CD4-positive, alpha-beta T cell (primary cell): ENCODE measurements at regions not wholly inside any gene's neighbourhood (a gene's known extent, or its start where the extent isn't known, plus 50 kb on each side); places are given as distances from the start of the nearest gene placed in this dataset.

Experiments used
- ATAC-seq: fragments of 200-7000 bp; cut with Tn5 transposase; one replicate; pipeline ENCODE4 v1.10.0; 2022; ENCODE audit warnings: mild to moderate bottlenecking; ENCODE audit not compliant: poor library complexity
- CTCF ChIA-PET: fragments of 350-600 bp; sonication (Branson Sonifier 250); formaldehyde crosslinking; loops from one replicate; lab custom pipeline; 2021; ENCODE audit warnings: antibody characterized with exemption, inconsistent platforms; lab: Charles Lee
- POLR2A ChIA-PET: fragments of 350-600 bp; sonication (Branson Sonifier 250); formaldehyde crosslinking; loops from one replicate; lab custom pipeline; 2021; ENCODE audit warnings: antibody characterized with exemption, inconsistent platforms; lab: Charles Lee
- DNase-seq, 14 experiments: peaks; one replicate each; pipeline ENCODE4 v3.0.0-alpha.2; 2013 to 2020; ENCODE audit warnings: mixed read lengths in 2 of 14
- H3K27ac ChIP-seq, 2 donors: one replicate each; pipeline versions ENCODE4 v1.5.1 to v1.7.0; 2013; ENCODE audit warnings: low read length in 2 of 2, low read depth in 1 of 2, mild to moderate bottlenecking in 1 of 2
- H3K27me3 ChIP-seq, 2 experiments: 1 replicate in 1 of 2; 2 replicates in 1 of 2; pipeline versions ENCODE4 v1.6.1 to v1.7.0; 2013; ENCODE audit warnings: low read length in 2 of 2, control low read depth in 1 of 2, mild to moderate bottlenecking in 1 of 2, moderate library complexity in 1 of 2; ENCODE audit not compliant: insufficient read depth in 2 of 2, control insufficient read depth in 1 of 2
- H3K36me3 ChIP-seq: one replicate; pipeline ENCODE4 v1.6.1; 2013; ENCODE audit warnings: low read length, control low read depth; ENCODE audit not compliant: insufficient read depth
- H3K4me1 ChIP-seq: one replicate; pipeline ENCODE4 v1.6.1; 2013; ENCODE audit warnings: low read length, control low read depth; ENCODE audit not compliant: insufficient read depth
- H3K4me3 ChIP-seq: one replicate; pipeline ENCODE4 v1.5.1; 2013; ENCODE audit warnings: mild to moderate bottlenecking, low read length, moderate library complexity
- H3K9me3 ChIP-seq, 2 experiments: 1 replicate in 1 of 2; 2 replicates in 1 of 2; pipeline versions ENCODE4 v1.6.1 to v1.7.0; 2013; ENCODE audit warnings: low read length in 2 of 2, mild to moderate bottlenecking in 2 of 2, control low read depth in 1 of 2, moderate library complexity in 1 of 2; ENCODE audit not compliant: control insufficient read depth in 1 of 2, insufficient read depth in 1 of 2
- H3K27ac Mint-ChIP-seq: one replicate; pipeline ENCODE4 v1.8.0; 2020; ENCODE audit warnings: mixed read lengths
- H3K27me3 Mint-ChIP-seq: one replicate; pipeline ENCODE4 v1.8.0; 2021; ENCODE audit warnings: mixed read lengths
- H3K36me3 Mint-ChIP-seq: one replicate; pipeline ENCODE4 v1.8.0; 2021; ENCODE audit warnings: low read depth, mixed read lengths
- H3K4me1 Mint-ChIP-seq: one replicate; pipeline ENCODE4 v1.8.0; 2021; ENCODE audit warnings: low read depth, mixed read lengths
- H3K4me3 Mint-ChIP-seq: one replicate; pipeline ENCODE4 v1.8.0; 2020; ENCODE audit warnings: mild to moderate bottlenecking, mixed read lengths
- H3K9me3 Mint-ChIP-seq: one replicate; pipeline ENCODE4 v1.8.0; 2020; ENCODE audit warnings: mixed read lengths
- CTCF ChIP-seq: fragments of 200-600 bp; IDR thresholded peaks from one replicate; pipeline ENCODE4 v1.8.0; 2022; ENCODE audit warnings: antibody characterized with exemption, mild to moderate bottlenecking
- intact Hi-C, 2 experiments: fragments of 100-400 bp; cut with DNase I in 1 of 2; cut with micrococcal nuclease in 1 of 2; formaldehyde crosslinking; loops; one replicate each; pipeline versions ENCODE4 v1.15.1 to v1.9.0; 2023 to 2025; cut with DNase I, micrococcal nuclease

- no peaks in the 10 kb centered on the region for H3K27me3 Mint-ChIP-seq
- no peak overlapping the region for H3K4me3 Mint-ChIP-seq
- Histone ChIP-seq H3K27ac (no peak overlapping the region), H3K9me3 (no peaks in the 10 kb centered on the region), H3K27me3 (no peaks in the 10 kb centered on the region), H3K4me3 (no peak overlapping the region), H3K36me3 (no peaks in the 10 kb centered on the region), H3K4me1 (no peaks in the 10 kb centered on the region)
- TF ChIP-seq CTCF, result no peak
- ATAC-seq, result no peak
- no peak overlapping the region for H3K27ac Mint-ChIP-seq
- no peak for DNase-seq
- H3K9me3 Mint-ChIP-seq, result no peaks in the 10 kb centered on the region
- no peaks in the 10 kb centered on the region for H3K36me3 Mint-ChIP-seq
- H3K4me1 Mint-ChIP-seq, result no peaks in the 10 kb centered on the region
- ChIA-PET POLR2A (no interaction called here), CTCF (no interaction called here)
- intact Hi-C loops, result no loop called here
Measured at GRCh38 chr6:74319292-74319691, 623.3 kb downstream of the CD109 start.

GRCh38 chr6:74318738-74319137 lies 622.7 kb downstream of the CD109 start:
- H3K9me3 Mint-ChIP-seq, result no peaks in the 10 kb centered on the region
- Histone ChIP-seq H3K36me3 (no peaks in the 10 kb centered on the region), H3K27me3 (no peaks in the 10 kb centered on the region), H3K4me3 (no peak overlapping the region), H3K9me3 (no peaks in the 10 kb centered on the region), H3K4me1 (no peaks in the 10 kb centered on the region), H3K27ac (no peak overlapping the region)
- H3K4me1 Mint-ChIP-seq, result no peaks in the 10 kb centered on the region
- no peaks in the 10 kb centered on the region for H3K36me3 Mint-ChIP-seq
- ATAC-seq (no peak), DNase-seq (no peak)
- intact Hi-C loops, result no loop called here
- ChIA-PET POLR2A (no interaction called here), CTCF (no interaction called here)
- H3K4me3 Mint-ChIP-seq, result no peak overlapping the region
- no peak for TF ChIP-seq CTCF
- H3K27me3 Mint-ChIP-seq, result no peaks in the 10 kb centered on the region
- H3K27ac Mint-ChIP-seq, result no peak overlapping the region

- no peak overlapping the region for H3K4me3 Mint-ChIP-seq
- ChIA-PET CTCF (no interaction called here), POLR2A (no interaction called here)
- Histone ChIP-seq H3K9me3 (no peaks in the 10 kb centered on the region), H3K4me1 (no peaks in the 10 kb centered on the region), H3K36me3 (no peaks in the 10 kb centered on the region), H3K27me3 (no peaks in the 10 kb centered on the region), H3K27ac (no peak overlapping the region), H3K4me3 (no peak overlapping the region)
- H3K9me3 Mint-ChIP-seq, result peaks cover 2% of the 10 kb centered on the region
- no peak for ATAC-seq
- no peak for TF ChIP-seq CTCF
- H3K27me3 Mint-ChIP-seq, result no peaks in the 10 kb centered on the region
- intact Hi-C loops, result no loop called here
- H3K27ac Mint-ChIP-seq, result no peak overlapping the region
- H3K36me3 Mint-ChIP-seq, result no peaks in the 10 kb centered on the region
- DNase-seq, result no peak
- no peaks in the 10 kb centered on the region for H3K4me1 Mint-ChIP-seq
Measured at GRCh38 chr6:74312081-74312480, 616.1 kb downstream of the CD109 start.
